Endothelial cell of umbilical vein (primary cell): ENCODE measurements at regions not wholly inside any gene's neighbourhood (a gene's known extent, or its start where the extent isn't known, plus 50 kb on each side); places are given as distances from the start of the nearest gene placed in this dataset.

Experiments used
- BruUV-seq: library from RNA; stranded (reverse); fragments of 400-500 nt; replicated peaks from 2 replicates; lab custom pipeline; 2021; lab: Mats Ljungman, UMichigan
- CTCF ChIA-PET: fragments of 300-600, 350-600 bp; sonication (Branson Sonifier 250); formaldehyde crosslinking; loops from one replicate; lab custom pipeline; 2021; ENCODE audit warnings: antibody characterized with exemption, inconsistent platforms; lab: Charles Lee
- POLR2A ChIA-PET: fragments of 300-600, 350-600 bp; sonication (Branson Sonifier 250); formaldehyde crosslinking; loops from one replicate; lab custom pipeline; 2021; ENCODE audit warnings: antibody characterized with exemption, inconsistent platforms; lab: Charles Lee
- DNase-seq: peaks from one replicate; pipeline ENCODE4 v3.0.0-alpha.2; 2011; ENCODE audit warnings: low read depth, low spot score
- FAIRE-seq: peaks from 2 replicates; lab custom pipeline; 2011; peaks lifted over from hg19 to GRCh38; lab: Jason Lieb, UNC
- H2AFZ ChIP-seq: 2 replicates; pipeline ENCODE4 v1.6.0; 2012; ENCODE audit warnings: low read depth, low read length, control low read depth, inconsistent platforms
- H3K27ac ChIP-seq: 2 replicates; pipeline ENCODE4 v1.5.1; 2011; ENCODE audit warnings: low read depth, mild to moderate bottlenecking, control low read depth, low read length, moderate library complexity; ENCODE audit not compliant: insufficient read depth
- H3K27me3 ChIP-seq, 2 experiments: 2 replicates each; pipeline versions ENCODE4 v1.6.0 to v1.6.1; 2011; ENCODE audit warnings: low read length in 2 of 2, mixed read lengths in 1 of 2; ENCODE audit not compliant: control insufficient read depth in 2 of 2, insufficient read depth in 2 of 2
- H3K36me3 ChIP-seq, 2 experiments: 2 replicates in 1 of 2; 3 replicates in 1 of 2; pipeline ENCODE4 v1.5.1; 2011; ENCODE audit warnings: low read length in 2 of 2, mild to moderate bottlenecking in 1 of 2, moderate library complexity in 1 of 2; ENCODE audit not compliant: control insufficient read depth in 2 of 2, insufficient read depth in 2 of 2; ENCODE audit errors: extremely low read depth in 1 of 2
- H3K4me1 ChIP-seq: 3 replicates; pipeline ENCODE4 v1.5.1; 2011; ENCODE audit warnings: mild to moderate bottlenecking, low read length; ENCODE audit not compliant: control insufficient read depth, insufficient read depth; ENCODE audit errors: extremely low read depth
- H3K4me2 ChIP-seq: 2 replicates; pipeline ENCODE4 v1.6.1; 2011; ENCODE audit warnings: low read length, control low read depth, mixed read lengths; ENCODE audit not compliant: insufficient read depth
- H3K4me3 ChIP-seq, 3 experiments: fragments of 200-600 bp in 1 of 3; sonication (generic), shearing (Covaris generic) in 1 of 3; replicated peaks in 1 of 3; 2 replicates each; pipeline ENCODE4 v1.5.1; 2011 to 2016; ENCODE audit warnings: control low read depth in 3 of 3, low read length in 3 of 3, mild to moderate bottlenecking in 2 of 3, inconsistent platforms in 1 of 3, low read depth in 1 of 3, moderate library complexity in 1 of 3; ENCODE audit not compliant: insufficient read depth in 1 of 3
- H3K79me2 ChIP-seq: 2 replicates; pipeline ENCODE4 v1.6.0; 2012; ENCODE audit warnings: low read length, inconsistent platforms; ENCODE audit not compliant: control insufficient read depth, insufficient read depth
- H3K9ac ChIP-seq: replicated peaks from 2 replicates; pipeline ENCODE3; 2011; ENCODE audit warnings: low read length, control low read depth; ENCODE audit not compliant: insufficient read depth; ENCODE audit errors: extremely low read depth
- H3K9me1 ChIP-seq: replicated peaks from 3 replicates; pipeline ENCODE4 v1.6.0; 2011; ENCODE audit warnings: mild to moderate bottlenecking, low read length; ENCODE audit not compliant: control insufficient read depth, insufficient read depth; ENCODE audit errors: extremely low read depth
- H3K9me3 ChIP-seq: replicated peaks from 2 replicates; pipeline ENCODE4 v1.5.1; 2012; ENCODE audit warnings: low read length, inconsistent platforms; ENCODE audit not compliant: control insufficient read depth, insufficient read depth
- H4K20me1 ChIP-seq: replicated peaks from 2 replicates; pipeline ENCODE3; 2011; ENCODE audit warnings: mild to moderate bottlenecking, low read length; ENCODE audit not compliant: control insufficient read depth, insufficient read depth; ENCODE audit errors: extremely low read depth
- EZH2 ChIP-seq: IDR thresholded peaks from 2 replicates; pipeline ENCODE4 v1.6.1; 2012; ENCODE audit warnings: borderline replicate concordance, low read depth, mild to moderate bottlenecking, moderate library complexity, low read length, inconsistent platforms; ENCODE audit not compliant: severe bottlenecking
- FOS ChIP-seq: IDR thresholded peaks from 2 replicates; pipeline ENCODE4 v1.6.1; 2011; ENCODE audit warnings: mild to moderate bottlenecking, low read length, moderate library complexity, borderline replicate concordance; ENCODE audit not compliant: insufficient read depth
- JUN ChIP-seq: IDR thresholded peaks from 2 replicates; pipeline ENCODE4 v1.6.1; 2011; ENCODE audit warnings: borderline replicate concordance, low read depth; ENCODE audit not compliant: insufficient read length, insufficient read depth
- MYC ChIP-seq: IDR thresholded peaks from one replicate; pipeline ENCODE4 v1.6.1; 2011; ENCODE audit warnings: mild to moderate bottlenecking, low read depth, low read length
- POLR2A ChIP-seq: IDR thresholded peaks from 2 replicates; pipeline ENCODE4 v1.6.1; 2012; ENCODE audit warnings: low read depth, mild to moderate bottlenecking, control low read depth, low read length
- POLR2AphosphoS5 ChIP-seq: IDR thresholded peaks from 2 replicates; pipeline ENCODE4 v1.6.1; 2012; ENCODE audit warnings: low read depth, mild to moderate bottlenecking, control low read depth, low read length, moderate library complexity; ENCODE audit not compliant: insufficient read depth
- dilution Hi-C: fragments of 300-500 bp; cut with MboI; formaldehyde crosslinking; loops from one replicate; pipeline ENCODE4 v1.15.0; 2019; ENCODE audit warnings: low sequenced_read_pairs; ENCODE audit not compliant: extremely low pct_ligation_motif_present
- intact Hi-C: fragments of 100-400 bp; cut with micrococcal nuclease; formaldehyde crosslinking; loops from one replicate; pipeline ENCODE4 v1.10.0; 2022
- TF ChIP-seq, protein P1 (sequence below), 2 donors: IDR thresholded peaks; 1 replicate in 1 of 2; 2 replicates in 1 of 2; pipeline ENCODE4 v1.5.1; 2011; ENCODE audit warnings: low read length in 2 of 2, mild to moderate bottlenecking in 2 of 2, moderate library complexity in 2 of 2, control low read depth in 1 of 2, inconsistent platforms in 1 of 2, low read depth in 1 of 2; ENCODE audit not compliant: insufficient read depth in 1 of 2; ENCODE audit errors: extremely low read depth in 1 of 2

GRCh38 chr3:28575746-28576613 is 227.4 kb upstream of the AZI2 start:
- H3K4me1 ChIP-seq = peaks cover 2% of the 10 kb centered on the region
- H3K9ac ChIP-seq = no peak overlapping the region
- peaks cover 26 to 63% of the 10 kb centered on the region in 2 experiments for H3K27me3 ChIP-seq
- BruUV-seq = no TSS peak
- intact Hi-C loops = no loop called here
- FAIRE-seq (no peak), DNase-seq (no peak)
- no peaks in the 10 kb centered on the region for H3K79me2 ChIP-seq
- H2AFZ ChIP-seq = no peak overlapping the region
- H4K20me1 ChIP-seq = no peaks in the 10 kb centered on the region
- TF ChIP-seq, protein P1, sequence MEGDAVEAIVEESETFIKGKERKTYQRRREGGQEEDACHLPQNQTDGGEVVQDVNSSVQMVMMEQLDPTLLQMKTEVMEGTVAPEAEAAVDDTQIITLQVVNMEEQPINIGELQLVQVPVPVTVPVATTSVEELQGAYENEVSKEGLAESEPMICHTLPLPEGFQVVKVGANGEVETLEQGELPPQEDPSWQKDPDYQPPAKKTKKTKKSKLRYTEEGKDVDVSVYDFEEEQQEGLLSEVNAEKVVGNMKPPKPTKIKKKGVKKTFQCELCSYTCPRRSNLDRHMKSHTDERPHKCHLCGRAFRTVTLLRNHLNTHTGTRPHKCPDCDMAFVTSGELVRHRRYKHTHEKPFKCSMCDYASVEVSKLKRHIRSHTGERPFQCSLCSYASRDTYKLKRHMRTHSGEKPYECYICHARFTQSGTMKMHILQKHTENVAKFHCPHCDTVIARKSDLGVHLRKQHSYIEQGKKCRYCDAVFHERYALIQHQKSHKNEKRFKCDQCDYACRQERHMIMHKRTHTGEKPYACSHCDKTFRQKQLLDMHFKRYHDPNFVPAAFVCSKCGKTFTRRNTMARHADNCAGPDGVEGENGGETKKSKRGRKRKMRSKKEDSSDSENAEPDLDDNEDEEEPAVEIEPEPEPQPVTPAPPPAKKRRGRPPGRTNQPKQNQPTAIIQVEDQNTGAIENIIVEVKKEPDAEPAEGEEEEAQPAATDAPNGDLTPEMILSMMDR (IDR thresholded peaks at IDR 0.05; ENCODE audit: extremely low read depth in 1 of 2, insufficient read depth in 1 of 2, low read depth in 1 of 2, low read length in 2 of 2) = no peak
- peak; percentile 69 for TF ChIP-seq EZH2
- H3K27ac ChIP-seq = no peak overlapping the region
- H3K9me1 ChIP-seq = no peaks in the 10 kb centered on the region
- dilution Hi-C loops = no loop called here
- no peak overlapping the region for H3K4me3 ChIP-seq
- POLR2A ChIA-PET = no interaction called here
- no peaks in the 10 kb centered on the region for H3K36me3 ChIP-seq
- H3K9me3 ChIP-seq = no peaks in the 10 kb centered on the region
- CTCF ChIA-PET = no interaction called here
- peak overlapping the region; percentile 46 for H3K4me2 ChIP-seq

GRCh38 chr3:28576614-28577200 is 228.1 kb upstream of the AZI2 start:
- no peaks in the 10 kb centered on the region for H3K9me3 ChIP-seq
- ChIA-PET CTCF (interaction anchor here (1.2 kb wide), 1 partner anchor 9 kb away, joined by 3 read pairs; no protein-coding TSS in a partner anchor), POLR2A (no interaction called here)
- peaks cover 2% of the 10 kb centered on the region for H3K4me1 ChIP-seq
- no peak overlapping the region for H3K4me3 ChIP-seq
- intact Hi-C loops (no loop called here), dilution Hi-C loops (no loop called here)
- DNase-seq = no peak
- no peak overlapping the region for H3K4me2 ChIP-seq
- no peaks in the 10 kb centered on the region for H3K36me3 ChIP-seq
- TF ChIP-seq POLR2AphosphoS5 = no peak
- TF ChIP-seq FOS = no peak
- peak; percentile 61 for TF ChIP-seq EZH2
- TF ChIP-seq POLR2A = no peak
- no peak for TF ChIP-seq JUN
- no peak for TF ChIP-seq MYC
- no peak for FAIRE-seq
- no peaks in the 10 kb centered on the region for H4K20me1 ChIP-seq
- no peak overlapping the region for H3K9ac ChIP-seq
- H2AFZ ChIP-seq = no peak overlapping the region
- H3K79me2 ChIP-seq = no peaks in the 10 kb centered on the region
- no peaks in the 10 kb centered on the region for H3K9me1 ChIP-seq
- no TSS peak for BruUV-seq
- no peak overlapping the region for H3K27ac ChIP-seq
- H3K27me3 ChIP-seq = peaks cover 26 to 62% of the 10 kb centered on the region in 2 experiments
